AG04450 (cell line): ENCODE measurements at regions not wholly inside any gene's neighbourhood (a gene's known extent, or its start where the extent isn't known, plus 50 kb on each side); places are given as distances from the start of the nearest gene placed in this dataset.

Source experiments
- CTCF ChIA-PET: fragments of 300-600, 350-600 bp; formaldehyde crosslinking; extraction: SDS; loops from one replicate; lab custom pipeline; 2022; ENCODE audit warnings: antibody characterized with exemption, inconsistent platforms; lab: Charles Lee
- POLR2A ChIA-PET: fragments of 350-600 bp; formaldehyde crosslinking; extraction: SDS; loops from one replicate; lab custom pipeline; 2021; ENCODE audit warnings: antibody characterized with exemption, inconsistent platforms; lab: Yijun Ruan, JAX
- DNase-seq: peaks from one replicate; pipeline ENCODE4 v3.0.0-alpha.2; 2011; ENCODE audit warnings: low read depth, low spot score
- H3K27ac ChIP-seq: one replicate; pipeline ENCODE4 v1.5.1; 2012; ENCODE audit warnings: low read depth, low read length, control low read depth
- H3K27me3 ChIP-seq: one replicate; pipeline ENCODE4 v1.6.0; 2012; ENCODE audit warnings: low read length; ENCODE audit not compliant: control insufficient read depth, insufficient read depth
- H3K4me3 ChIP-seq: 2 replicates; pipeline ENCODE4 v1.5.1; 2011; ENCODE audit warnings: mild to moderate bottlenecking, low read depth, low read length, control low read depth
- H3K9me3 ChIP-seq: 2 replicates; pipeline ENCODE4 v1.5.1; 2012; ENCODE audit warnings: low read length; ENCODE audit not compliant: control insufficient read depth, insufficient read depth
- CTCF ChIP-seq: IDR thresholded peaks from 2 replicates; pipeline ENCODE4 v1.5.1; 2011; ENCODE audit warnings: low read depth, low read length, control low read depth, inconsistent platforms

- ChIA-PET POLR2A (no interaction called here), CTCF (no interaction called here)
- no peak for DNase-seq
- Histone ChIP-seq H3K27me3 (no peaks in the 10 kb centered on the region), H3K27ac (no peak overlapping the region), H3K4me3 (no peak overlapping the region), H3K9me3 (no peaks in the 10 kb centered on the region; the same call in 1 of the 2 replicates)
- no peak for TF ChIP-seq CTCF
Observed at GRCh38 chr4:157550028-157550427, 329.5 kb downstream of the GRIA2 start.

- POLR2A ChIA-PET: no interaction called here
- H3K27me3 ChIP-seq: no peaks in the 10 kb centered on the region
- no peak for DNase-seq
- no peak overlapping the region for H3K4me3 ChIP-seq
- TF ChIP-seq CTCF: no peak
- H3K9me3 ChIP-seq: peaks cover 6% of the 10 kb centered on the region; the same call in 1 of the 2 replicates
- H3K27ac ChIP-seq: no peak overlapping the region
- CTCF ChIA-PET: no interaction called here
Observed at GRCh38 chr4:157527954-157528353, 307.4 kb downstream of the GRIA2 start.

GRCh38 chr4:157521906-157522305 lies 301.4 kb downstream of the GRIA2 start:
- no peaks in the 10 kb centered on the region for H3K27me3 ChIP-seq
- no peak for TF ChIP-seq CTCF
- ChIA-PET POLR2A (no interaction called here), CTCF (no interaction called here)
- no peaks in the 10 kb centered on the region; the same call in none of the 2 replicates for H3K9me3 ChIP-seq
- H3K4me3 ChIP-seq: no peak overlapping the region
- no peak overlapping the region for H3K27ac ChIP-seq
- DNase-seq: no peak

GRCh38 chr4:157514711-157515110 lies 294.2 kb downstream of the GRIA2 start:
- H3K27me3 ChIP-seq: no peaks in the 10 kb centered on the region
- no peak for DNase-seq
- ChIA-PET POLR2A (no interaction called here), CTCF (no interaction called here)
- no peak for TF ChIP-seq CTCF
- H3K27ac ChIP-seq: no peak overlapping the region
- no peak overlapping the region for H3K4me3 ChIP-seq
- no peaks in the 10 kb centered on the region; the same call in none of the 2 replicates for H3K9me3 ChIP-seq

- Histone ChIP-seq H3K27ac (no peak overlapping the region), H3K9me3 (no peaks in the 10 kb centered on the region), H3K4me3 (no peak overlapping the region), H3K27me3 (no peaks in the 10 kb centered on the region)
- POLR2A ChIA-PET: no interaction called here
- no peak for TF ChIP-seq CTCF
- CTCF ChIA-PET: no interaction called here
- DNase-seq: no peak
Observed at GRCh38 chr4:157509341-157509740, 288.8 kb downstream of the GRIA2 start.
